ENCODE measurements at regions not wholly inside any gene's neighbourhood (a gene's known extent, or its start where the extent isn't known, plus 50 kb on each side); places are given as distances from the start of the nearest gene placed in this dataset.

GRCh38 chr5:61840361-61840760 lies 465.6 kb upstream of the KIF2A start:
- TF ChIP-seq POLR2A (IDR thresholded peaks at IDR 0.05) = no peak
- TF ChIP-seq CTCF (IDR thresholded peaks at IDR 0.05) = no peak

Measured in body of pancreas (tissue), 4 donors.